GM18907 (cell line): ENCODE measurements at regions not wholly inside any gene's neighbourhood (a gene's known extent, or its start where the extent isn't known, plus 50 kb on each side); places are given as distances from the start of the nearest gene placed in this dataset.

Experiments used
- ATAC-seq: cut with Tn5 transposase; IDR thresholded peaks from one replicate; pipeline ENCODE4 v1.9.1; 2021; ENCODE audit warnings: mild to moderate bottlenecking, moderate library complexity; ENCODE audit not compliant: unreplicated experiment

GRCh38 chr18:27500531-27500930 is 315.4 kb upstream of the CHST9 start:
- no peak for ATAC-seq

GRCh38 chr18:27497246-27497645 is 312.1 kb upstream of the CHST9 start:
- no peak for ATAC-seq

- ATAC-seq, result no peak
Observed at GRCh38 chr18:27493182-27493581, 308.1 kb upstream of the CHST9 start.

- ATAC-seq, result no peak
Observed at GRCh38 chr18:27491772-27492171, 306.7 kb upstream of the CHST9 start.

GRCh38 chr18:27483276-27483675 is 298.2 kb upstream of the CHST9 start:
- ATAC-seq, result no peak

- no peak for ATAC-seq
Observed at GRCh38 chr18:27478459-27478858, 293.4 kb upstream of the CHST9 start.

GRCh38 chr18:27473318-27473717 is 288.2 kb upstream of the CHST9 start:
- no peak for ATAC-seq

GRCh38 chr18:27467073-27467472 is 282.0 kb upstream of the CHST9 start:
- ATAC-seq, result no peak

GRCh38 chr18:27461957-27462356 is 276.8 kb upstream of the CHST9 start:
- no peak for ATAC-seq

- ATAC-seq, result no peak
Observed at GRCh38 chr18:27449104-27449503, 264.0 kb upstream of the CHST9 start.

GRCh38 chr18:27447930-27448329 is 262.8 kb upstream of the CHST9 start:
- no peak for ATAC-seq

- ATAC-seq, result no peak
Observed at GRCh38 chr18:27447451-27447881, 262.4 kb upstream of the CHST9 start.

- no peak for ATAC-seq
Observed at GRCh38 chr18:27430595-27430994, 245.5 kb upstream of the CHST9 start.

- ATAC-seq, result no peak
Observed at GRCh38 chr18:27428716-27429475, 243.8 kb upstream of the CHST9 start.

GRCh38 chr18:27428120-27428519 is 243.0 kb upstream of the CHST9 start:
- no peak for ATAC-seq

GRCh38 chr18:27423581-27423980 is 238.5 kb upstream of the CHST9 start:
- no peak for ATAC-seq

GRCh38 chr18:27419646-27420045 is 234.5 kb upstream of the CHST9 start:
- no peak for ATAC-seq

GRCh38 chr18:27415495-27415894 is 230.4 kb upstream of the CHST9 start:
- ATAC-seq, result no peak

- no peak for ATAC-seq
Observed at GRCh38 chr18:27414682-27415081, 229.6 kb upstream of the CHST9 start.

GRCh38 chr18:27413495-27414401 is 228.6 kb upstream of the CHST9 start:
- ATAC-seq, result no peak

- no peak for ATAC-seq
Observed at GRCh38 chr18:27412556-27412955, 227.4 kb upstream of the CHST9 start.

- ATAC-seq, result no peak
Observed at GRCh38 chr18:27411911-27412310, 226.8 kb upstream of the CHST9 start.
